NCI-H146 (cell line): ENCODE measurements at regions not wholly inside any gene's neighbourhood (a gene's known extent, or its start where the extent isn't known, plus 50 kb on each side); places are given as distances from the start of the nearest gene placed in this dataset.

ENCODE experiments used
- DNase-seq: peaks from one replicate; lab custom pipeline; 2025; lab: John Stamatoyannopoulos, UW

DNA sequence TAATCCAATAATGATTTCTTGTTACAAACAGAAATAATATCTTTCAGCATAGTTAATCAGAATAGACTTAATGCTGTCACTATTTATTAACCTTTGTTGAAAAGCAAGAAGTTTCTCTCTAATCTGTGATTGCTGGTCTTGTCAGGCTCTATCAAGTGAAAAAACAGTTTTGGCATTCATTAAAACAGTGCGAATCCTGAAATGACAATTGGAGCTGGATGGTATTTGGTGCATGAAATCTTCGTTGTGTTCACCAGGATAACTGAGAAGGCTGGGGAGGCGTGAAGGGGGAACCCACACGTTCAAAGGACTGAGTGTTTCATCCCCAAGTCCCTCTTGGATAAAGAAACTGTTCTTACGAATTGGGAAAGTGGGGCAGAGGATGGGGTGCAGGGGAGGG is 190.2 kb upstream of the MYL2 start:
- DNase-seq, result no peak

- DNase-seq, result no peak
These were observed 188.3 kb upstream of the MYL2 start for GRCh38 chr12:111108726-111109125.

- no peak for DNase-seq
These were observed 187.2 kb upstream of the MYL2 start for GRCh38 chr12:111107392-111108178.

DNA sequence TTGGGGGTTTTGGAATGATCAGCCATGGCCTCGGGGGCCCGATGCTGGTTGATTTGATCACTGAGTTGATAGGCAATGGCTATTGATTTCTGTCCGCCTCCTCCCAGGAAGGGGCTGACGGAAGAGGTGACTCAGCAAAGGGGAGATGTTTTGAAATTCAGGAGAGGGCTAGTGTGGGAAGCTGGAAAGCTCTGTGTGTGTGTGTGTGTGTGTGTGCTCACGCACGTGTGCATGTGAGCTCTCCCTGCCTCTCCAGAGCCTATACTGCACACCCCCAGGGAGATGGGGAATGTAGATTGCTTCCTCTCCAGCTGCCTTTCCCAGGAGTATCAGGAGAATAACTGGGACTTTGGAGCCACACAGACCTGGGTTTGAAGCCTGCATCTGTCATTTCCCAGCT is 184.9 kb upstream of the MYL2 start:
- no peak for DNase-seq

DNA sequence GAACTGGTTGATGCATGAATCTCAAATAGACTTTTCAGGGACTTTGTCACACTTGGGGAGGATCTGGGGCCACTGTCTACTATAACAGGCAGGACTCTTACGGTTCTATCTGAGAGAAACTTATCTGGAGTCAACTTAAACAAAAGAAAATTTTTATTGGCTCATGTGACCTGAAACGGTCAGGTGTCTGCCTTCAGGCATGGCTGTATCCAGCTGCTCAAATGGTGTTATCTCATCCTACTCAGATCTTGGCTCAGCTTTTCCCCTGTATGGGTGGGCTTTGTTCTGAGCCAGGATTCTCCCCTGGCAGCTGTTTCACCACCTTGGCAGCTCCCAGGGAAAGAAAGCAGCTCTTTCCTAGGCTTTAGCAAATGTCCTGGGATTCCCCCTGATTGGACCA is 183.2 kb upstream of the MYL2 start:
- DNase-seq, result no peak

GRCh38 chr12:111102102-111102739 is 181.8 kb upstream of the MYL2 start:
- DNase-seq, result no peak

- no peak for DNase-seq
These were observed 180.6 kb upstream of the MYL2 start for GRCh38 chr12:111101003-111101402.

DNA sequence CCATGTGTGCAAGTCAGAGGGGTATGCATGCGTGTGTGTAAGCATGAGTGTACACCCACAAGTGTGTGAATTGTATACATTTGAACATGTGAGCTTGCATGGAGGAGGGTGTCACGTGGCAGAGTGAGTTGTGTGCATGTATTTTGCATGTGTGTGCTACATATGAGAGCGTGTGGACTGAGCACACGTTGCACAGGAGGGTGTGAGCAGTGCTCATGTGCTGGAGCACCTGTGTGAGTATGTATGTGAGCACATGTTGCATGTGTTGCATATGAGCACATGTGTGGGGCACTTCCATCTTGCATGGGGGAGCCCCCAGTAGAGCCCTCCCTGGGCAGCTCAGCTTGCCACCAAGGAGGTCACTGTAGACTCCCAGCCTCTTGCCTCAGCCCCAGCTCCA is 180.2 kb upstream of the MYL2 start:
- DNase-seq, result no peak

DNA sequence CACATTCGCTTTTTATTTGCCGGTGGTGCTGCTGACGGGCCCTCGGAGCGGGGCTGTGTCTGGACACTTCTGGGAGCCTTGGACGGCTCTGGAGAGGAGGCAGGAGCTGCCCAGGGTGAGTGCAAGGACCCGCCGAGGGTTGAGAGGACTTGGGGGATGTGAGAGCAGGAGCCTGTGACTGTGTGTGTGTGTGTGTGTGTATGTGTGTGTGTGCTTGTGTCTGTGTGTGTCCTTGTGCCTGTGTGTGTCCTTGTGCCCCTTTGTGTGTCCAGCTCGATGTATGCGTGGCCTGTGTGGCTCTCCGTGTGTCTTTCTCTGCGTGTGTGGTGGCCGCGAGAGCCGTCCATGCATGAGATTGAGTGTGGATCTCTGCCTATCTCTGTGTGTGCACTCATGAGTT is 179.6 kb upstream of the MYL2 start:
- DNase-seq, result no peak

- no peak for DNase-seq
These were observed 178.8 kb upstream of the MYL2 start for GRCh38 chr12:111099186-111099585.

DNA sequence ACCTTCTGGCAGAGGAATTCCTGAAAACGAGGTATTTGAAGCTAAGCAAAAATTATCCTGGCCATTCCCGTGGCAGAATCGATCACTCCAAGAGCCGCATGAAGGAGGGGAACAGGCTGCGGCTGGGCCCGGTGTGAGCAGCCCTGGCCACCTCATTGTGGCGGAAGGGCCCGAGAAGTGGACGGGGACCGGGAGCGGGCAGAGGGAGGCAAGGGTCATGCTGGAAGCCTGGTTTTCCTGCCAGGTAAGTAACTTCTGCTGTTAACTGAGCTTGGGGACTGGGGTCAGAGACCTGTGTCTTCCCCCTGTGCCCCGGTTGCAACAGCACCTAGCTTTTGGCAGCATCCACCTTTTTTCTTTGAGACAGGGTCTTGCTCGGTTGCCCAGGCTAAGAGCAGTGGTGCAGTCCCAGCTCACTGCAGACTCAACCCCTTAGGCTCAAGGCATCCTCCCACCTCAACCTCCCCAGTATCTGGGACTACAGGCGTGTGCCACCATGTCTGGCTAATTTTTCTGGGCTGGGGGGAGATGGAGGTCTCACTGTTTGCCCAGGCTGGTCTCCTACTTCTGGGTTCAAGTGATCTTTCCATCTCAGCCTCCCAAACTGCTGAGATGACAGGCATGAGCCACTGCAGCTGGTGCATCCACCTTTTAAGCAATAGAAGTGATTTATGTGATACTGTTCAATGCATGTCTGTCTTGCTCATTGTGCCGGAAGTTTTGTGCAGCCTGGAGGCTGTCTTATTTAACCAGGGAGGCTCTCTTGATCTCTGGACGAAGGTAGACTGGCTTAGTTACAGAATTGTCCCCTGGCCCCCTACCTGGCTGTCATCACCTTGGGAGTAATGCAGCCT is 174.0 kb upstream of the MYL2 start:
- no peak for DNase-seq

GRCh38 chr12:111093428-111094142 is 173.2 kb upstream of the MYL2 start:
- no peak for DNase-seq

DNA sequence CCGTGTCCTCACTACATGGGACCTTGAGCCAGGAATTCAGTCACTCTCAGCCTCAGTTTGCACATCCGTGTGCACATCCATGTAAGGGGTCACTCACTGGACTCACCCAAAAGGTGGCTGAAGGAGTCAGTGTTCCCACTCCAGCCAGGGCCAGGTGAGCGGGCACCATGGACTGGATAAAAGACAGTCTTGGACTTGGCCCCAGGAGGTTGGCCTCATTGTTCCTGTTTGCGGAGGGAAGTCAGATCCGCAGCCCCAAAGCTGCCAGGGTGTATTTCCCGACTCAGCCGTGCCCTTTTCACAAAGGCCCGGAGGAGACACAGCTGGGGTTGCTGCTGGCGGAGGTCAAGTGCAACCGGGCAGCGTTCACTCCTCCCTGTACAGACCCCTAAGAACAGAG is 170.7 kb upstream of the MYL2 start:
- no peak for DNase-seq

- DNase-seq, result no peak
These were observed 169.2 kb upstream of the MYL2 start for GRCh38 chr12:111089616-111090015.

DNA sequence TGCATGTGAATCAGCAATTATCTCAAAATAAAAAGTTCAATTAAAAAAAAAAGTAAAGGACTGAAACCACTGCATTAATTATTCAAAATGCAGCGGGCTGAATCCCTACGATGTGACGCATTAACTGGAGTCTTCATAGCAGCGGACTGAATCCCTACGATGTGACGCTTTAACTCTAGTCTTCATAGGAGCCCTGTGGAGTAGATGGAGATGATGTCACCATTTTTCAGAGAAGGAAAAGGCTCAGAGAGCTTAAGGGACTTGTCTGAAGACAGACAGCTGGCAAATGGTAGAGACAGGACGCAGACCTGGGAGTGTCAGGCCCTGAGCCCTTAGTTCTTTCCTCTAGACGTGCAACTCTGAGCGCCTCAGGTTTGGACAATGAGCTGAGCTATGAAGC is 168.0 kb upstream of the MYL2 start:
- DNase-seq, result no peak

DNA sequence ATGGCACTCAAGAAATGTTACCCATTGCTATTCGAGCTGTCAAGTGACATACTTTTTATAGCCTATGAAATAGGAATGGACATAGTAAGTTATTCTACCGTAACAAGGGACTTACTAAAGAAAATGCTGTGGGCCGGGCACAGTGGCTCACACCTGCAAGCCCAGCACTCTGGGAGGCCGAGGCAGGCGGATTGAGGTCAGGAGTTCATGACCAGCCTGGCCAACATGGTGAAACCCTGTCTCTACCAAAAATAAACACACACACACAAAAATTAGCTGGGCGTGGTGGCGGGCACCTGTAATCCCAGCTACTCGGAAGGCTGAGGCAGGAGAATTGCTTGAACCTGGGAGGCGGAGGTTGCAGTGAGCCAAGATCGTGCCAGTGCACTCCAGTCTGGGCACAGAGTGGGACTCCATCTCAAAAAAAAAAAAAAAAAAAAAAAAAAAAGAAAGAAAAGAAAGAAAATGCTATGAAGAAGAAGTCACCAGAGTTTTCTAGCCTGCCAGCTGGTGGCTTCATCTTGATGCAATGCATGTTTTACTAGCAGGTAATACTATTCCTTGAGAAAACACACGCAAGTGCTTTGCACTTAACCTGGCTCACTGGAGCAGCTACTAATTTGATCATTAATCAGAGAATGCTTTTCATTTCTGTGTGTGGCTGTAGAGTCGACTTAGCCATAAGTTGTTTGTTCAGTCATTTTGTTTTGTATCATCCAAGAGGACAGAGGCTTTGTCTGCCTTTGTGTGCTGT is 166.7 kb upstream of the MYL2 start:
- DNase-seq, result no peak

- DNase-seq, result no peak
These were observed 164.7 kb upstream of the MYL2 start for GRCh38 chr12:111085096-111085495.

DNA sequence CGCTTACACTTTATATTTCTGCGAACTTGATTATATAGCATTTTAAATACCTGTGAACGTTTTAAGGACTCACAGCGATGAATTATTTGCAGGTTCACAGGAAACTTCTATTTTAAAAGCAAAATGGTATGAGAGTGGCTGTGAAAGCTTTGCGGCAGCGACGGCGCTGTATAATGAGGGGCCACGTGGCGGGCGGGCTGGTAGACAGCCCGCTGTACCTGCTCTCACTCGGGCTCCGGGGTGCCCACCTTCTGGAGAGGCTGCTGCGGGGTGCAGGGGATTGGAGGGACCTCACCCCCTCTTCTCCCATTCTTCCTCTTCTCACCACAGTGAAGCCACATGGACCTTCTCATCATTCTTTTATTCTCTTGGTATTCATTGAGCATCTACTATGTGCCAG is 164.2 kb upstream of the MYL2 start:
- DNase-seq, result no peak

GRCh38 chr12:111084158-111084557 is 163.8 kb upstream of the MYL2 start:
- DNase-seq, result no peak

GRCh38 chr12:111081600-111081999 is 161.2 kb upstream of the MYL2 start:
- DNase-seq, result no peak

DNA sequence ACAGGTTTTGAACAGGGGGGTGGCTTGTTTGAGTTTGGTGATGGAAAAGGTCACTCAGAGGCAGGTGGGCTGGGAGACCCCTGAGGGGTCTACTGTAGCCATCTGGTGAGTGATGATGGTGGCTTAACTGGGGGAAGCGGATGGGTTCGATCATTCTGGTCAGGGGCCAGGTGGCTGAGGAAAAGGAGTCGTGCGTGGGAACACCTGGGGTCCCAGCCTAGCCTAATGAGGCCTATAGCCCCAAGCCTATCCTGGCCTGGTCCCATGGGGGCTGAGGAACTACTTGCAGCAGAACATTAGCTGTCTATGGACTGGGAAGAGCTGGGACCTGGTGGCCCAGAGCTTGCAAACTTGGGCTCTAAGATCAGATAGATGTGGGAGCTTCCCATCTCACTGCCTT is 158.4 kb upstream of the MYL2 start:
- DNase-seq, result no peak
